Muscle layer of colon (tissue), 2 donors: ENCODE measurements at regions not wholly inside any gene's neighbourhood (a gene's known extent, or its start where the extent isn't known, plus 50 kb on each side); places are given as distances from the start of the nearest gene placed in this dataset.

Experiments used
- H3K27ac ChIP-seq: one replicate; pipeline ENCODE4 v1.7.0; 2013; ENCODE audit warnings: low read depth, mild to moderate bottlenecking, low read length, moderate library complexity
- H3K27me3 ChIP-seq, 2 donors: one replicate each; pipeline ENCODE4 v1.7.0; 2013; ENCODE audit warnings: low read length in 2 of 2, mild to moderate bottlenecking in 2 of 2; ENCODE audit not compliant: insufficient read depth in 2 of 2, control insufficient read depth in 1 of 2
- H3K36me3 ChIP-seq: one replicate; pipeline ENCODE4 v1.7.0; 2013; ENCODE audit warnings: mild to moderate bottlenecking, low read length; ENCODE audit not compliant: insufficient read depth
- H3K4me1 ChIP-seq: one replicate; pipeline ENCODE4 v1.7.0; 2013; ENCODE audit warnings: mild to moderate bottlenecking, low read length; ENCODE audit not compliant: insufficient read depth
- H3K4me3 ChIP-seq, 2 donors: one replicate each; pipeline ENCODE4 v1.7.0; 2013; ENCODE audit warnings: low read length in 2 of 2, low read depth in 1 of 2, mild to moderate bottlenecking in 1 of 2, moderate library complexity in 1 of 2
- H3K9ac ChIP-seq: one replicate; pipeline ENCODE4 v1.7.0; 2013; ENCODE audit warnings: low read length
- H3K9me3 ChIP-seq: one replicate; pipeline ENCODE4 v1.7.0; 2013; ENCODE audit warnings: mild to moderate bottlenecking, low read length
- donor health status: abdominal sarcoma.
- donor health status: Adenocarcinoma of cecum.

DNA sequence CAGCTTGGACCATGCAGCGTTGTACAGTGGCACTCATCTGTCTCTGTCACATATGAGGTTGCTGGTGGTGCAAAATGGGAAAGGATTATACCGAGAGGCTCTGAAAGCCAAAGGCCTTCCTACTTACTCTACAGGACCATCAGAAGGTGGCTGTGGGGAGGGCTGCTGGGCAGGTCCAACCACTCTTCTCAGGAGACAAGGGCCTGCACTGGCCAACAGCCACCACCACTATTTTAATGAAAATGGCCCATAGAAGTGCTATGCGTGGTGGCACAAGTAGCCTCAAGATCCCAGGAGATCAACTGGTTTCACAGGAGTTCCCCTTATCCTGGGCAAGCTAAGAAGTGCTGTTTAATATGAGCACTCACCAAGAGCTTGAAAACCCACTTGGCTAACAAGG is 52.3 kb downstream of the MRPL57 start:
- no peaks in the 10 kb centered on the region for H3K27me3 ChIP-seq
- H3K4me3 ChIP-seq: no peak overlapping the region
- no peaks in the 10 kb centered on the region for H3K9me3 ChIP-seq
- no peaks in the 10 kb centered on the region for H3K4me1 ChIP-seq
- H3K27ac ChIP-seq: no peak overlapping the region
- no peak overlapping the region for H3K9ac ChIP-seq
- no peaks in the 10 kb centered on the region for H3K36me3 ChIP-seq

DNA sequence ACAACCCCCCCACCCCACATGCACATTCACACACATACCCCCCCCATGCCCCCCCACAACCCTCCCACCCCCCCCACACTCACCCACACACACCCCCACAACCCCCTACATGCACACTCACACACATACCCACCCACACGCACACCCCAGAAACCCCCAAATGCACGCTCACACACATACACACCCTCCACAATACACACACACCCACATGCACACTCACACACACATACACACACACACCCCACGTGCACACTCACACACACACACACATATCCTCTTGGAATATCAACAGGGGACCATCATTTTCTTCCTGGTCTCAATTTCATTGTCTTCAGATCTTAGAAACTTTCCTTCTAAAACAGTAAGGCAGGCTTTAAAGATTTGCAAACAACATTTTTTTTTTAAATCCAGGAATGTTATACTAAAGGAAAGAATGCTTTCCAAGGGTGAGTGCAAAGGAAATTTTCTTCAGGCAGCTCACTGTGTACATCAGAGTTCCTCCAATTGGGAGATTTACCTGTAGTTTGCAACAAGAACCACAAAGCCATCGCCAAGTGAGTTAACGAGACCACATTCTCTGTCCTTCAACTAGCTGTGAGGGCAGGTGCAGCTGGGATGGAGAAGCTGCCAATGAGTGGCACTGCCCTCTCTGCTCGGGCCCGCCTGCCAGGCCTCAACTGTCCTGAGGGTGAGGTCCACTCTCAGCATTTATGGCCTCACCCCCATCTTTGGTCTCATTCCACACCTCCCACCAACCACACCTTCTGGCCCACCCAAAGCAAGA is 53.0 kb downstream of the MRPL57 start:
- Histone ChIP-seq H3K4me3 (no peak overlapping the region), H3K27ac (no peak overlapping the region), H3K9me3 (no peaks in the 10 kb centered on the region), H3K27me3 (peaks cover 0 to under 1% of the 10 kb centered on the region in 2 donors), H3K4me1 (no peaks in the 10 kb centered on the region), H3K36me3 (no peaks in the 10 kb centered on the region), H3K9ac (no peak overlapping the region)

DNA sequence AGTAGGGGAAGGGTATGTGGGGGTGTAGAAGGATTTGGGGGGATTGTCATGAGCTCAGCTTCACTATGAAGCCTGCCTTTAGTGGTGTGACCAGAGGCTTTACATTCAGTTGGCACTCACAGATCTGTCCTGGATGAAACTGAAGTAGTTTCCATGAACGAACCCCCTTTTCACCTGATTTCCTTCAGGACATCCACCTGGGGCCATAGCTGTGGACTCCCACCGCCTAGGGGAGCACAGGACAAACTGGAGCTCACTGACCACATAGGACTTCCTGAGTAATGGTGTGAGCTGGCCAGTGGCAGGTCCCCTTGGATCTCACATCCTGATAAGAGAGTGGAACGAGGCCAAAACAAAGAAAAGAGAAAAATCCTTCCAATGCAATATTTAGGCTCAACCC is 54.1 kb downstream of the MRPL57 start:
- Histone ChIP-seq H3K27ac (no peak overlapping the region), H3K27me3 (peaks cover 0 to 3% of the 10 kb centered on the region in 2 donors), H3K9ac (no peak overlapping the region), H3K9me3 (no peaks in the 10 kb centered on the region), H3K36me3 (no peaks in the 10 kb centered on the region), H3K4me3 (no peak overlapping the region), H3K4me1 (no peaks in the 10 kb centered on the region)

DNA sequence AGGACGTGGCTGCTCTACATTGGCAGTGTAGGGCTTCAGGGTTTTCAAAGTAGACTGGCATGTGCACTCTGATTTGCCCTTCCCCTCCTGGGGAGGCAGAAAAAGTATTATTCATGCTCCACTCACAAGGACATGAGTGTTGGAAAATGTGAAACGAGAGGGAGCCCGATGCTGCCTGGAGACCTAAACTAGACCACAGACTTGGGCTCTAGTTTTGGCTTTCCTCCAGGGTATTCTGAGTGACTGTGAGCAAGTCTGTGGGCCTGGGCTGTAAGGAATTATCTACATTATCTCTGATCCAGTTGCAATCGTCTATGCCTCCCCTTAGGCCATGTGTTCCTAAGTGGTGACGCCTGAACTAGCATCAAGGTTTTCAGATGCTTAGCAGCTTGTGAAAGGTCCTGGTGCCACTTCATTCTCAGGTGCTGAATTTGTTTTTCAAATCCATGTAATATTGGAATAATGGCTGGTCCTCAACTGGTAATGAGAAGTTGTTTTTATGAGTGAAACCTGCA is 55.0 kb downstream of the MRPL57 start:
- H3K36me3 ChIP-seq: no peaks in the 10 kb centered on the region
- H3K27ac ChIP-seq: no peak overlapping the region
- peaks cover 0 to 3% of the 10 kb centered on the region in 2 donors for H3K27me3 ChIP-seq
- H3K4me3 ChIP-seq: no peak overlapping the region
- no peaks in the 10 kb centered on the region for H3K4me1 ChIP-seq
- no peak overlapping the region for H3K9ac ChIP-seq
- no peaks in the 10 kb centered on the region for H3K9me3 ChIP-seq

- Histone ChIP-seq H3K9me3 (no peaks in the 10 kb centered on the region), H3K27me3 (peaks cover 0 to 3% of the 10 kb centered on the region in 2 donors), H3K9ac (no peak overlapping the region), H3K4me3 (no peak overlapping the region), H3K27ac (no peak overlapping the region), H3K36me3 (no peaks in the 10 kb centered on the region), H3K4me1 (no peaks in the 10 kb centered on the region)
Measured at GRCh38 chr13:21232196-21232595, 55.7 kb downstream of the MRPL57 start.

DNA sequence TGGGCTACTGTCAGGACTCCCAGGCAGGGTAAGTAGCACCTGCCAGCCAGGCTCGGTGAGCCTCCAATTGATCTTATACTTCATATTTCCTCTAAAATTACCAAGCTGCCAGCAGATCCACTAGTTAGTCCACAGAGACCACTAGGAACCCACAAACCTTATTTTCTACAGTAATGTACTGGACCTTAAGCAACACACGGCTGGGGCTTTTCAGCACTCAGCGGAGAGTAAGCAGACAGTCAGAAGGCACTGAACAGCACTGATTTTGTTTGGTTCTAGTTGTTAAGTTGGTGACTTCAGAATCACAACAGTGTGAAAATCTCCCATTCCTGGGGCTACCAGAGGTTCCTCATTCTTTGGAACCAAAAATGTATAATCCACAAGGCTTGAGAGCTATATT is 56.1 kb downstream of the MRPL57 start:
- no peaks in the 10 kb centered on the region for H3K36me3 ChIP-seq
- no peaks in the 10 kb centered on the region for H3K4me1 ChIP-seq
- H3K27ac ChIP-seq: no peak overlapping the region
- H3K9me3 ChIP-seq: no peaks in the 10 kb centered on the region
- no peak overlapping the region for H3K4me3 ChIP-seq
- H3K9ac ChIP-seq: no peak overlapping the region
- peaks cover 0 to 3% of the 10 kb centered on the region in 2 donors for H3K27me3 ChIP-seq

DNA sequence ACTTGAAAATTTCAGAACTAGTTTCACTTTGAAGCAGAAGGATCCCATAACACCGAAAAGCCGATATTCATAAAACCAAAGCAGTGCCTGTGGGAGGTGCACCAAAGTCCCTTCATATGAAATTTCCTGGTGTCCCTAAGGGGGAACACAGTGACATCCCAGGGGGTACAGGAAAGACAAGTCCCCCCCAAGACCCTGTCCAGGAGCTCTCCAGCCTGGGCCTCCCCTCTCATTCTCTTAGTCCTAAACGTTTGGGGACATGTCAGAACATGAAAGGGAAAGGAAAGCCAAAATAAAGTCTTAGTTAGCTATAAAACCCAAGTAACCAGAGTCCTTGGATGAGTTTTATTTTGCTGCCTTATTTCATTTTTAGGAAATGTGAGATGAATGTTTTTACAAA is 56.6 kb downstream of the MRPL57 start:
- H3K4me3 ChIP-seq: no peak overlapping the region
- peaks cover 0 to 3% of the 10 kb centered on the region in 2 donors for H3K27me3 ChIP-seq
- H3K36me3 ChIP-seq: no peaks in the 10 kb centered on the region
- H3K27ac ChIP-seq: no peak overlapping the region
- H3K9me3 ChIP-seq: no peaks in the 10 kb centered on the region
- H3K4me1 ChIP-seq: no peaks in the 10 kb centered on the region
- no peak overlapping the region for H3K9ac ChIP-seq

GRCh38 chr13:21234526-21234925 is 58.1 kb downstream of the MRPL57 start:
- Histone ChIP-seq H3K9me3 (no peaks in the 10 kb centered on the region), H3K9ac (no peak overlapping the region), H3K36me3 (no peaks in the 10 kb centered on the region), H3K27ac (no peak overlapping the region), H3K4me1 (no peaks in the 10 kb centered on the region), H3K4me3 (no peak overlapping the region), H3K27me3 (peaks cover 0 to 3% of the 10 kb centered on the region in 2 donors)

GRCh38 chr13:21235174-21235573 is 58.7 kb downstream of the MRPL57 start:
- no peak overlapping the region for H3K9ac ChIP-seq
- no peak overlapping the region for H3K27ac ChIP-seq
- H3K9me3 ChIP-seq: no peaks in the 10 kb centered on the region
- H3K36me3 ChIP-seq: no peaks in the 10 kb centered on the region
- H3K4me3 ChIP-seq: no peak overlapping the region
- H3K27me3 ChIP-seq: peaks cover 0 to 3% of the 10 kb centered on the region in 2 donors
- no peaks in the 10 kb centered on the region for H3K4me1 ChIP-seq

GRCh38 chr13:21237081-21237480 is 60.6 kb downstream of the MRPL57 start:
- H3K4me3 ChIP-seq: no peak overlapping the region
- H3K9me3 ChIP-seq: no peaks in the 10 kb centered on the region
- no peak overlapping the region for H3K27ac ChIP-seq
- no peaks in the 10 kb centered on the region for H3K4me1 ChIP-seq
- no peaks in the 10 kb centered on the region for H3K36me3 ChIP-seq
- no peak overlapping the region for H3K9ac ChIP-seq
- H3K27me3 ChIP-seq: peaks cover 0 to 3% of the 10 kb centered on the region in 2 donors

DNA sequence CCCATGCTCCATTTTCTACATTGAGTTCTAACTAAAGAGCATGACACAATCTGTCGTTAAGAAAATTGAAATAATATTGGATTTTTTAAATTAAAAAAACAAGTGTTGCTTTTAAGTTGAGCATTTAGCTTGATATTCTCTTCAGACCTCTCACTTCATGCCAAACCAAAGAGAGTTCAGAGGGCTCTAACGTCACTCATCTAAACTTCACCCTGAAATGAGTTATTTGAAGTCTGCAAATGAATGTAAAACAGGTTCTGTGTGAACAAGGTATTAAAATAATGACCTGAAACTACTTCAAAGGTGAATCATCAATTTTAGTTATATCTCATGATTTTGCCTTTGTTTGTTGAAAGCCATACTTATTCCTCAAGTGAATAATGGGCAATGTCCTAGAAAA is 61.8 kb downstream of the MRPL57 start:
- peaks cover 4% of the 10 kb centered on the region for H3K4me1 ChIP-seq
- no peak overlapping the region for H3K4me3 ChIP-seq
- H3K9ac ChIP-seq: no peak overlapping the region
- peaks cover 0 to 3% of the 10 kb centered on the region in 2 donors for H3K27me3 ChIP-seq
- no peaks in the 10 kb centered on the region for H3K36me3 ChIP-seq
- no peaks in the 10 kb centered on the region for H3K9me3 ChIP-seq
- H3K27ac ChIP-seq: no peak overlapping the region

DNA sequence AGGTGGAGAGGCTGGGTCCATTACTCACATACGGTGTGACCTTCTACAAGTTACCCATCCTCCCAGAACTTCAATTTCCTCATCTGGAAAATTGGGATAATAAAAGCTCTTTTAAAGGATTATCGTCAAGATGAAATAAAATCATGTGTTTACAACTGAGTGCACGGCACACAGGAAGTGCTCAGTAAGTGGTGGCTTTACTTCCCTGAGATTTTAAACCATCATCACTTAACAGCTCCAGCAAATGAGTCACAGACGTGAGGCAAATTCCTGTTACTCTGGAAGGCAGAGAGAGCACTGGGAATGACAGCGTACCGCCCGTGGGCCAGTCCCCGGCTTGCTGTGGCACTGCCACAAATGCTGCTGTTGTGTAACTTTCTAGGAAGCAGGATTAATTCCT is 64.1 kb downstream of the MRPL57 start:
- no peaks in the 10 kb centered on the region for H3K36me3 ChIP-seq
- no peaks in the 10 kb centered on the region for H3K27me3 ChIP-seq
- H3K9ac ChIP-seq: no peak overlapping the region
- no peaks in the 10 kb centered on the region for H3K9me3 ChIP-seq
- no peak overlapping the region for H3K27ac ChIP-seq
- no peak overlapping the region for H3K4me3 ChIP-seq
- H3K4me1 ChIP-seq: peaks cover 9% of the 10 kb centered on the region
